LHCN-M2 (cell line): ENCODE measurements at regions not wholly inside any gene's neighbourhood (a gene's known extent, or its start where the extent isn't known, plus 50 kb on each side); places are given as distances from the start of the nearest gene placed in this dataset.
"Not testable (repeated sequence)": the region's sequence is repeated elsewhere in the genome, so short reads cannot be mapped to it uniquely, and the experiment has no call there.

Experiments used
- DNase-seq: peaks from one replicate; pipeline ENCODE4 v3.0.0-alpha.2; 2012; ENCODE audit warnings: low read depth

DNA sequence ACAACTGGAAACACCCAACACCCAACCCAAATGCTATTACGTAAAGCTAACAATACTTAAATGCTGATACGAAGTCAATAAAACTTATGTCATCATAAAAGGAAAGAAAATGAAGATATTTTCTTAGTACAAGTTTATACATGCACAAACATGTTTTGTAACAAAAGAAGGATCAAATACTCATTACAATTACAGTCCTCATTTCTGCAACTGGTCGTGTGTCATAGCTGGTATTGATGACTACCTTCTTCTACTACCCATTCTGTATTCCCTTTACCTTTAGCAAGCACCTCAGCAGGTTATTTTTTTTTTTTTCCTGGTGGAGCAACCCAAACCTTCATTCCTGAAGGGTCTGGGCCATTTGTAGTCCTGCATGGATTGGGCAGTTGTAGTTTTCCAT lies 1298.5 kb downstream of the SUCLG1 start:
- no peak for DNase-seq

DNA sequence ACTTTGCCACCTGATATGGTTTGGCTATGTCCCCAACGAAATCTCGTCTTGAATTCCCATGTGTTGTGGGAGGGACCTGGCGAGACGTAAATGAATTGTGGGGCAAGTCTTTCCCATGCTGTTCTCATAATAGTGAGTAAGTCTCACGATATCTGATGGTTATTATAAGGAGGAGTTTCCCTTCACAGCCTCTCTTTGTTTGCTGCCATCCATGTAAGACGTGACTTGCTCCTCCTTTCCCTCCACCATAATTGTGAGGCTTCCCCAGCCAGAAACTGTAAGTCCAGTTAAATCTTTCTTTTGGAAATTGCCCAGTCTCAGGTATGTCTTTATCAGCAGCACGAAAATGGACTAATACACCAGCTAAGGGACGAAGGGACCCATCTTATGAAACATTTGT lies 1303.3 kb downstream of the SUCLG1 start:
- DNase-seq = no peak

DNA sequence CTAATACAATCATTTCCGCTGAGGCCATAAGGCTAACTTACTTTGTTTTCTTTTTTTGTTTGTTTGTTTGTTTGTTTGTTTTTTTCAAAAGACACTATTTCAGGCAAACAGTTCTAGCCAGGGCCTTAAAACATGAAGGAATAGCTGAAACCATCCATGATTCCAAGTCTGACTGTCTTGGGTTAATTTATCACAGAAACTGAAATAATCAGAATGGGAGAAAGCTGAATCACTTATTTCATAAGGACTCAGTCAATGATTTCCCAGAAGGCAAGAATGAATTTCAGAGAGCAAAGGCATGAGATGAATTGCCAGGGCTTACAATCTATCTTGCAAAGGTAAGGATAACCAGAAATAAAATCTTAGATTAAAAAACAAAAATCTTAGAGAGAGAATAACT lies 1315.1 kb downstream of the SUCLG1 start:
- DNase-seq = no peak

DNA sequence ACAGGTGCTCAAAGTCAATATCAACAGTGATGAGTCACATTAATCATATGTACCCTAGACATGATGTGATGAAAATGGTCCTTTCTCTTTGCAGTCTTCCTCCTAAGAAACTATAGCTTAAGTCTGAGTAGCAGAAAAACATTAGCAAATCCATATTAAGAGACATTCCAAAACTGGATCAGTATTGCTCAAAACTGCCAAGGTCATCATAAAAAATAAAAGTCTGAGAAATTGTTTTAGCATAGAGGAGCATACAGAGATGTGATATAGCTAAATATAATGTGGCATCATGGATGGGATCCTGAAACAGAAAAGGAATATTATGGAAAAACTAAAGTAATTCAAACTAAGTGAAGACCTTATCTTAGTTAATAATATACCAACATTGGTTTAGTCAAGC lies 1316.1 kb downstream of the SUCLG1 start:
- DNase-seq = no peak

DNA sequence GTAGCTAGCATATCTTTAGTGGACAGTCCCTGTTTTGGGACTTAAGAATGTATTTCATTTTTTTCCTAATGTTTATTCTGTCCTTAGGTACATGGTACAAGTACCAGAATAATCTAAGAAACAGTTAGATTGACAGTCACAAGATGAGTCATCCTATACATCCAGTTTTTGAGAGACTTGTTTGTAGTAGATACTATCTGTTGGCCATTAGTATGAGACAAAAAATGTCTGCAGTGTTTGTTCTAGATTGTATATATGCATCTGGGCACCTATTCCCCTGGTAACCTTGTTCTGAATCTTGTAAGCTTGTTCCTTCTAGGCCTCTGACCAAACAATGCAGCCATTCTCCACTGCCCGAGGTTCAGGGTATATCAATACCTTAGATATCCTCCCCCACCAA lies 1343.5 kb downstream of the SUCLG1 start:
- no peak for DNase-seq

DNA sequence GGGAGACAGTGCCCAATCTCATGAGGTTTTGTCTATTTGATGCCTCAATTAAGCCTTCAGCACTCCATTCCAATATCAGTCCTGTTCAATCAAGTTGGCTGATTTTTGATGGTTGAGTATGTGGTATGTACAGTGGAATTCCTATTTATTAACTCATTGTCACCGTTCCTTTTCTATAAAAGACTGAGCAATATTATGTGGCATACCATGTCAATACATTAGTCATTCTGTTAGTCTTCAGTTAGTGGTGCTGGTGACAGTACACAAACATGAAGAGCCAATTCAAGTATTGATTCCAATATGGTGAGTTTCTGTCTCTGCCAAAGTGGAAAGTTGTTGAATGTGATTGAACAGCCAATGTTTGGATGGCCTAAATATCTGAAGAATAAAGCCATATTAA lies 1343.9 kb downstream of the SUCLG1 start:
- DNase-seq = no peak

DNA sequence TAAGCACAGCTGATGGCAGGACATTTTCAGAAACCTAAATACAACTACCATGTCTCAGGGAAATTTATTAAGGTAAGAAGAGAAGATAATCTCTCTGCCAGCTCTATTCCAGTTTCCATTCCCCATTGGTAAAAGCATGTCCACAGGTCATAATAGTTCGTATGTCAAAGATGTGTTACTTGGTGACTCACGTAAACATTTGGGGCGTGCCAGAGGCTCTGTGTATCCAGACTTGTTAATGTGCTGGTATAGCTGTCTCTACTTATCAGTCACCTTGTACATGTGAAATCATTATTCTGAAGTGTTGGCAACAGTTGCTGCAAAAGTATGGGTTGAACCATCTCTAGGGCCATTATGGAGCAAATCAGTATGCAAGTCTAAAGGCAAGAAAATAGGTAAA lies 1345.1 kb downstream of the SUCLG1 start:
- peak; percentile 19 for DNase-seq

DNA sequence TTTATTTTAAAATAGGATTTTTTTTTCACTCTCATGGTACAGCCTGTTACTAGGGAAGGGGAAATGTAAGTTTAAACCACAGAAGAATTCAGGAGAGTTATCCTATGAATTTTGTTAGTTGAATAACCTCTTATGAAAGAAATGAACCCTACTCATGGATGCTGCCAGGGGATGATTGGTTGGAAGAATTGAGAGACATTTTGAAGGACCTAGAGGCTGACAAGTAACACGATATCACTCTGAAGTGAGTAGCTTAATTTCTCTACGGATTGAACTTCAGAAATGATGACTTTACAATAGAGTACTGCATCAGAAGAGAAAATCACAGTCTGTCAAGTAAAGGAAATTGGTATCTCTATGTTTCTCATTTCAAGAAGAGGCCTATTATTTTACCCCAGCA lies 1346.2 kb downstream of the SUCLG1 start:
- peak; percentile 7 for DNase-seq

DNA sequence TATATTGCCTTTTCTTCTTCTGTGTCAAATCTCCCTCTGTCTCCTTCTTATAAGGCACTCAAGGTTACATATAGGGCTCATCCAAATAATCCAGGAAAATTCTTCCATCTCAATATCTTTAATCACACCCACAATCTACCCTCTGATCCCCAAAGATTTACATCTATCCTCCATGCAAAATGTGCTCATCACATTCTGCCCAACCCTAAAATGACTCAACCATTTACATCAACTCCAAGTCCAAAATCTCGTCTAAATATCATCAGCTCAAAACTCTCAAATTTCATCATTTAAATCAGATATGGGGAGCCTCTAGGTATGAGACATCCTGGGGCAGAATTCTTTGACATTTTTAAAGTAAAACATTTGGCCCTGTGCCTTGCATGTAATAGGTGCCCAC lies 1349.8 kb downstream of the SUCLG1 start:
- no peak for DNase-seq

DNA sequence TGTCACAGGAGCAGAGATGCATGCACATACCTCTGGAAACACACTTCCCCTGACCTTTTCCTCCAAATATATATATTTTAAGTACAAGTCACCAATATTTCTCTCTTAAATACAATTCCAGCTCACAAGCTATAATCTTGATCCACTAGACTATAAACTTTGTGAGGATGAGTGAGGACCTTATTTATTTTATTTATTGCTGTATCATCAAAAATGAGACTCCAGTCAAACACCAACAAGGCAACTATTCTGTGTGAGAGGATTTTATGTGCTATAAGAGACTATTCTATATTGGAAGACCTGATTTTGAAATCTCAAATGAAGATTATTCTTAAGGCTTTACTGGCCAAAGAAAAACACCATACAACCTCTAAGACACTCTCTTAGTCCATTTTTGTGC lies 1352.2 kb downstream of the SUCLG1 start:
- no peak for DNase-seq

DNA sequence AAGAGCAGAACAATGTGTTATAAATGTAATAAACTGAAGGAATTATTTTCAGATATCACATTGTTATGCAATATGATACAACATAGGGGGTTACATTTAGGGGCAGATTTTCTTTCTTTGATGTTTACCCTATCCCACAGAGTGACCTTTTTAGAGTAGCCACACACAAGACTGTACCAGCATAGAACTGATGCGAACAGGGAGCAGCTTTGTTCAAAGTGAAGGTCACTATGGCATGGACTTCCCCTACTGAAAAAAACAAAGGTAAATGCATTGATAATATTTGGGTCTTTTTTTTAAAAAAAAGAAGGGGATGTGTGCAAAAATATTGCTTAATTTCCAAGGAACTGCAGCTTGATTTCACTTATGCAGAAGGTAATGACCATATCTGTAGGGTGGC lies 1354.9 kb downstream of the SUCLG1 start:
- DNase-seq = no peak

DNA sequence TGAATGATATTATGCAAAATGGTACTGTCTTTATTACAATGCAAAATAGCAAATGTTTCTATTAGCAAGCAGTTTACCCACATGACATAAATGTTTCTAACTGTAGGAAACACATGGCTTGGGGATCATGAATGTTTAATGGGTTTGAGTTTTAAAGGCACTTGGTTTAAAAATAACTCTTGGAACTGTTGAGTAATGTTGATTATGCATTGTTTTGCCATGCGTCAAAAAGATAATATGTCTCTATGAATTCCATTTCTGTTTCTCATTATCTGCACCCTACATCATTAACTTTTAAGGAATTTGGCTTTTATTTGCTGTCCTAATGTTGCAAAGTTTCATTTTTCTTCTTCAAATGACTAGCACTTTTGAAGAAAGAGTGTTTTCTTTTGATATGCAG lies 1355.5 kb downstream of the SUCLG1 start:
- DNase-seq = peak; percentile 90

DNA sequence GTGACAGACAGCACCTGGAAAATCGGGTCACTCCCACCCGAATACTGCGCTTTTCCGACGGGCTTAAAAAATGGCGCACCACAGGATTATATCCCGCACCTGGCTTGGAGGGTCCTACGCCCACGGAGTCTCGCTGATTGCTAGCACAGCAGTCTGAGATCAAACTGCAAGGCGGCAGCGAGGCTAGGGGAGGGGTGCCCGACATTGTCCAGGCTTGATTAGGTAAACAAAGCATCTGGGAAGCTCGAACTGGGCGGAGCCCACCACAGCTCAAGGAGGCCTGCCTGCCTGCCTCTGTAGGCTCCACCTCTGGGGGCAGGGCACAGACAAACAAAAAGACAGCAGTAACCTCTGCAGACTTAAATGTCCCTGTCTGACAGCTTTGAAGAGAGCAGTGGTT lies 1370.0 kb downstream of the SUCLG1 start:
- DNase-seq = not testable (repeated sequence)

DNA sequence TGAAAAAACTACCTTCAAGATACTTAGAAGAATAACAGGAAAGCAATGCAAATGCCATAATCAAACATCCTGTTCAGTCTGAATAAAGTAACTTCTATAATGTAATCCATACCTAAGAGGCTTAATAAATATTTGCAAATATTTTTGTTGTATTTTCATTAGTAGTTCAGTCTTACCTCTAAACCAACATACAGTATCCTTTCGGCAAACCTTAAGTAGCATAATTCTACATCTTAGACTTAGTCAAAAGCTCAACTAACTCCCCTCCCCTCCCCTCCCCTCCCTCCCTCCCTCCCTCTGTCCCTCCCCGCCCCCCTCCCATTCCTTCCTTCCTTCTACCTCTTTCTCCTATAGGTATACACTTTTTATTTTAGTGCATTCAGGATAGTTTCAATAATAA lies 1373.2 kb downstream of the SUCLG1 start:
- no peak for DNase-seq

DNA sequence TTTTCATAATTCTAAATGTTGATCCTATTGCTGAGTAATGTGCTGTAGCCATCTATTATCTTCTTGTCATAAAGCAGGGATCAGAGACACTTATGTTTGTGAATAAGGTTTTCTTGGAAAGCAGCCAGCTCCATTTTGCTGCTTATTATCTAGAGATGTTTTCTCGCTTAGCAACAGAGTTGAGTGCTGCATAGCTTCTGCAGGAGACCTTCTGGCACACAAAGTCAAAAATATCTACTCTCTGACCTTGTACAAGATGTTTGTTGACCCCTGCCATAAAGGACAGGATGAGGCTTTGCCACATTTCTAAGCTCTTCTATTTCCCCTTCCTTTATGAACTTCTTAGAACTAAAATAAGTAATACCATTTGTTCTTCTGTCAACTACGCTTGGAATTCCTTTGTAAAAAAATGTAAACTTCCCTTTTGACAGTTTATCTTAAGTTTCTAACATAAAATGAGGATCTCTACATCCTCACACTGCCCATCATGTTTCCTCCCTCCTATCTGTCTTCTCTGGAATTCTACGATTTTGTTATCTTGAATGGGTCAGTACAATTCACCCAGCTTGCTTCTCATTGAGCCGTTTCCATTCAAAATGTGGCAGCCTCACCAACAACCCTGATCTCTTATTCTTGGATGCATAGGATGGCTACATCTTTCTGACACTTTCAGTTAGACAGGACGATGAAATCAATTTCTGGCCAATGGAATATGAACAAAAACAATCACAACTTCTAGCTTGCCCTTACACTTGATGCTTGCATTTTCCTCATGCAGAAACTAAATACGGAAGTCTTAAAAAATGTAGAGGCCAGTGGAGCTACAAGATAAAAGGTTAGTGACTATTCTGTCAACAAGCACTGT lies 1377.0 kb downstream of the SUCLG1 start:
- peak; percentile 87 for DNase-seq

DNA sequence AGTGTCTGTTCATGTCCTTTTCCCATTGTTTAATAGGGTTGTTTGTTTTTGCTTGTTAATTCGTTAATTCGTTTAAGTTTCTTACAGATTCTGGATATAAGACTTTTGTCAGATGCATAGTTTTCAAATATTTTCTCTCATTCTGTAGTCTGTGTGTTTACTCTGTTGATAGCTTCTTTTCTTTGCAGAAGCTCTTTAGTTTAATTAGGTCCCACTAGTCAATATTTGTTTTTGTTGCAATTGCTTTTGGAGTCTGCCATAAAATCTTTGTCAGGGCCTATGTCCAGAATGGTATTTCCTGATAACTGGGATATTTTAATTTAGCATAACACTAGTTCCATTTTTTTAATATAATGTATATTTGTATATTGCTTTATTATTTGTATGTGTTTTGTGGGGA lies 1380.1 kb downstream of the SUCLG1 start:
- no peak for DNase-seq

DNA sequence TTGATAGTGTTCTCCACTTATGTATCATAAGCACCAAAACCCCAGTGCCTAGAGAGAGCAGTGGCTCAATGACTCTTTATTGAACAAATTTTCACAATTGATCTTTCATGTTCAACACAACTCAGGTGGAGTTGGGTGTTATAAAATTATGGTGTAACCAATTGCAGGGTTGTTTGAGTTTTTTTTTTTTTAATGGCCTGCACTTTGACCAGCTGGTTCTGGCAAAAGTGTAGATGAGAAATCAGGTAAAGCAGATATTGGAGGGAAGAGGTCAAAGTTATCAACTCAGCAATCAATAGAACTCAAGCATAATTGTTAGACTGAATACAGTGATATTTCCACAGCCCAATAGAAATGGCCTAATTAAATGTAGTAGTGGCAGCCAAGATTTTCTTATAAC lies 1386.3 kb downstream of the SUCLG1 start:
- no peak for DNase-seq

DNA sequence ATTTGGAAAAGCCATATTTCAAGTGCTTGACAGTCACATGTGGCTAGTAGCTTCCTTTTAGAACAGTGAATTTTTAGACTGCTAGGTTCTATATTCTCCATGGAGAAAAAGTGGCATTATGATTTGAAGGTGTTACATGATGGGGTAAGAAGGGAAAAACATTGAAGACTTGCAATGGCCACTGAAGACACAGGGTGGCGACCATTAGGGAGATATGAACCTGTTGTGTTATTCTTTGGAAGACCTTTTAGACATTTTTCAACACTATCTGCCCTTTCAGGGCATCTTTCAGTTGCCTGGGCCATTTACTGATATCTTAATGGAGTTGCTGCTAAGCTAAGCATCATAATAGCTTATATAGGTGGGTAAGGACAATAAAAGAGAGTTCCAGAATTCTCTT lies 1387.2 kb downstream of the SUCLG1 start:
- no peak for DNase-seq

DNA sequence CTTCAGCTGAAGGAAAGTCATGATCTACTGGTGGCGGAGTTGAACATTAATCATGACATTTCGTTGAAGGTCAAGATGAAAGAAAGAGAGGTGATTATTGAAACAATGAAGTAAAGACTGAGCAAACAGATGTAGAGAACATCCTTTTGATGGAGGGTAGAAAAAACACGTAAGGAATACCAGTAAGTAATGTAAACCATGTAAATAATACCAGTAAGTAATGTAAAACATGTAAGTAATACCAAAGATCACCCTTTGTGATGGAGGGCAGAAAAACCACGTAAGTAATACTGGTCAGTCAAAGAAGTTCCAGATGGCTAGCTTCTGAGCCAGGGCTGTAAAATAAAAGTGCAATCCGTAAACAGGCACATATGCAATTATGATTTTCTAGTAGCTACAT lies 1387.7 kb downstream of the SUCLG1 start:
- no peak for DNase-seq

DNA sequence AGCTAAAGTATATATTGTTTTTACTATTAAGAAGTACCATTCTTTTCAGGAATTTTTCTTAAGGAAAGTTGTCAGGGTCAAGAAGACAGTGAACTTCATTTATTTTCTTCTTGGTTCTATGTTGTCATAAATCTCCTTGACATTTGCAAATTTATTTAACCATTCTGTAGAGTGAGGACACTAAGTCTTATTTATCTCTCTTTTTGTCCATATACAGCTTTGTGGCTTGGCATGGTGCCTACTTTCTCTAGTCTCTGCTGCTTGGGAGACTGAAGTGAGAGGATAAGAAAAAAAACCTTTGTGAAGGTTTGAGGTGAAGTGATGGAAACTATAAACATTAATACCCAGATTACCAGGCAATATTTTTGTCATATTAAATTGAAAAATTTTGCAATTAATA lies 1389.4 kb downstream of the SUCLG1 start:
- peak; percentile 66 for DNase-seq

DNA sequence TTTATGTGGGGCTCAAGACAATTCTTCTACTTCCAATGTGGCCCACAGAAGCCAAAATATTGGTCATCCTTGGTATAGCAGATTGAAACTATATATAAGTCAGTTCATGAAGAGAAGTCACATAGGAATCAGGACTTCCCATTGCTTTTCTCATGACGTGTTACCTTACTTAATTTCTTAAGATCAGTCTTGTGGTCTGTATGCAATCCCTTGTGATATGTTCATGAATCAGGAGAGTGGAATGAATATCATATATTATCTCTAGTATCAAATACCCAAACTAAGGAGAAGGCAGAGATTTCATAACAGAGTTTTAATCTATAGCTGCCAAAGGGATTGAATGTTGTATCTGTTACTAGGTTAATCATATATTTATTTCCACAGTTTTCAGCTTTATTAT lies 1390.4 kb downstream of the SUCLG1 start:
- DNase-seq = no peak

DNA sequence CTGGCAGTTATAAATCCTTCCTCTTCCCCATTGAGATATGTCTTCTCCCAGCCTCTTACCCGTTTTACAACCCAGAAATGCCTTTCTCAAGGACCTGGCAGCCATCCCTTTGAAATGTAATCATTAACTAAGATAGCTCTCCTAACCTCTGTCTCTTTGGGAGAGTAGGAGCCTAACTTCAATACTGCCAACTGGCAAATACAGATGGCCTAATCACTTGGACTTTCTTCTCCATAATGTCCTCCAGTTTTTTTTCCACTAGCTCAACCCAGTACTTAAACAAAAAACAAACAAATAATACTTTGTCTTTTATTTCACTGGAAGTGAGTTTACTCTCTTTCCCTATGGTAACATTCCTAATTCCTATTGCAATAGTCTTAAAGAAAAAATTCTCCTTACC lies 1391.1 kb downstream of the SUCLG1 start:
- no peak for DNase-seq

DNA sequence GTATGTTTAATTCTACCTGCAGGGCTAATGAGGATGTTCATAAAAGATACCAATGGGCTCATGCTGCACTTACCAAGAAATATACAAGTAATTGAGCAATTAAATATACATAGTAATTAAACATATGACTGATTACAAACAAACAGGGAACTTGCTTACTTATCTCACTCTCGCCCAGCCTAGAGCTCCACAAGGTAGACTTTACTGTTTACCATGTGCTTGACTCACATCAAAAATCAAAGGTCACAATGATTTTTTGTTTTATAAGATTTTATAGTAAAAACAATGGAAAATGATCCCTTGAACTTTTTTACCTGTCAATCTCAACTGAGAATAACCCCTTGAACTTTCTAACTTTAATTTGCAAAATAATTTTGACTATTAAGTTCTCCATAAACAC lies 1395.1 kb downstream of the SUCLG1 start:
- DNase-seq = no peak

DNA sequence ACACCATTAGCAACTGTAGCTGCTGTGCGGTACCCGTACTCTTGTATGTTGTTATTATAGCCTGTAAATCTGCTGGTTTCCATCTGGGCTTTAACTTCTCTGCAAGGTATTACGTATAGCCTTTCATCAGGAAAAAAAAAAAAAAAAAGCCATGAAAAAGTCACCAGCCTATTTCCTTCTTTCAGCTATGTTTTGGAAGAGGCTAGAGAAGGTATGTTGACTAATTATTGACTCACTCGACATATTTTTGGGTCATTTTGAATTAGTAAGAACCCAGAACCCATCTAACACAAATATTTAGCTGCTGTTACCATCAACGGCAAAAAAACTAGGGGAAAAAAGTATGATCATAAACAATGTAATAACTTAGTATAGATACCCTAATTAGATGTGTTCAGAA lies 1395.6 kb downstream of the SUCLG1 start:
- DNase-seq = no peak
